ENCODE measurements at regions not wholly inside any gene's neighbourhood (a gene's known extent, or its start where the extent isn't known, plus 50 kb on each side); places are given as distances from the start of the nearest gene placed in this dataset.

DNA sequence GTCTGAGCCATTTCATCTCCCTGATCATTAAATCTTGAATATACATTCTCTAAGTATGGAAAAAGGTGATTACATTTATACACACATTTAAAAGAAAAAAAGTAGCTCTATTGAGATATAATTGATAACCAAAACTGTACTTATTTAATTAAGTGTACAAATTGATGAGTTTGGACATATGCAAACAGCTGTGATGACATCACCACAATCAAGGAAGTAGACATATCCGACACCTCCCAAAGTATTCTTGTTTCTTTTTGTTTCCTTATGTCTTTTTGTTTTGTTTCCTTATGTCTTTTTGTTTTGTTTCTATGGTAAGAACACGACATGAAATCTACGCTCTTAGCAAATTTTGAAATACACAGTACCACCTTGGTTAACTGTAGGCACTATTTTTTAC, 1393.9 kb upstream of the MIR17HG start:
- TF ChIP-seq, protein P1, sequence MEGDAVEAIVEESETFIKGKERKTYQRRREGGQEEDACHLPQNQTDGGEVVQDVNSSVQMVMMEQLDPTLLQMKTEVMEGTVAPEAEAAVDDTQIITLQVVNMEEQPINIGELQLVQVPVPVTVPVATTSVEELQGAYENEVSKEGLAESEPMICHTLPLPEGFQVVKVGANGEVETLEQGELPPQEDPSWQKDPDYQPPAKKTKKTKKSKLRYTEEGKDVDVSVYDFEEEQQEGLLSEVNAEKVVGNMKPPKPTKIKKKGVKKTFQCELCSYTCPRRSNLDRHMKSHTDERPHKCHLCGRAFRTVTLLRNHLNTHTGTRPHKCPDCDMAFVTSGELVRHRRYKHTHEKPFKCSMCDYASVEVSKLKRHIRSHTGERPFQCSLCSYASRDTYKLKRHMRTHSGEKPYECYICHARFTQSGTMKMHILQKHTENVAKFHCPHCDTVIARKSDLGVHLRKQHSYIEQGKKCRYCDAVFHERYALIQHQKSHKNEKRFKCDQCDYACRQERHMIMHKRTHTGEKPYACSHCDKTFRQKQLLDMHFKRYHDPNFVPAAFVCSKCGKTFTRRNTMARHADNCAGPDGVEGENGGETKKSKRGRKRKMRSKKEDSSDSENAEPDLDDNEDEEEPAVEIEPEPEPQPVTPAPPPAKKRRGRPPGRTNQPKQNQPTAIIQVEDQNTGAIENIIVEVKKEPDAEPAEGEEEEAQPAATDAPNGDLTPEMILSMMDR (IDR thresholded peaks at IDR 0.05 in 2 of 3, conservative IDR thresholded peaks at IDR 0.05 in 1 of 3; ENCODE audit: borderline replicate concordance in 1 of 3, insufficient read depth in 1 of 3, low read depth in 2 of 3, low read length in 2 of 3), result no peak
- no peak for TF ChIP-seq POLR2A (IDR thresholded peaks at IDR 0.05; ENCODE audit: borderline replicate concordance, extremely low read depth, insufficient read depth, insufficient read length)
- TF ChIP-seq SP1 (IDR thresholded peaks at IDR 0.05; ENCODE audit: low read depth), result no peak
- no peak for TF ChIP-seq JUND (IDR thresholded peaks at IDR 0.05)
- no peak for TF ChIP-seq EZH2 (IDR thresholded peaks at IDR 0.05)
- no peak for TF ChIP-seq POLR2AphosphoS5 (IDR thresholded peaks at IDR 0.05; ENCODE audit: low read depth, low read length)
- no peak for TF ChIP-seq SIN3A (IDR thresholded peaks at IDR 0.05; ENCODE audit: low read depth)
- no peak for TF ChIP-seq REST (IDR thresholded peaks at IDR 0.05; ENCODE audit: low read depth)
- TF ChIP-seq ELF1 (IDR thresholded peaks at IDR 0.05; ENCODE audit: borderline replicate concordance, low read depth), result no peak
- TF ChIP-seq YY1 (IDR thresholded peaks at IDR 0.05; ENCODE audit: extremely low read depth, insufficient replicate concordance, low read depth, low read length), result no peak
- TF ChIP-seq MAX (IDR thresholded peaks at IDR 0.05), result no peak
- no peak for TF ChIP-seq CEBPB (IDR thresholded peaks at IDR 0.05; ENCODE audit: low read depth)
- no peak for TF ChIP-seq RAD21 (IDR thresholded peaks at IDR 0.05; ENCODE audit: low read depth)
- no peak for TF ChIP-seq EGR1 (IDR thresholded peaks at IDR 0.05; ENCODE audit: low read depth)

All from HCT116 (cell line).